ENCODE measurements at regions not wholly inside any gene's neighbourhood (a gene's known extent, or its start where the extent isn't known, plus 50 kb on each side); places are given as distances from the start of the nearest gene placed in this dataset.
"Not testable (repeated sequence)": the region's sequence is repeated elsewhere in the genome, so short reads cannot be mapped to it uniquely, and the experiment has no call there.

GRCh38 chr16:5176505-5176904 lies 78.9 kb upstream of the EEF2KMT start:
- DNase-seq (ENCODE audit: low read depth in 2 of 2): no peak

GRCh38 chr16:5175266-5175665 lies 77.7 kb upstream of the EEF2KMT start:
- DNase-seq (ENCODE audit: low read depth in 2 of 2): no peak

DNA sequence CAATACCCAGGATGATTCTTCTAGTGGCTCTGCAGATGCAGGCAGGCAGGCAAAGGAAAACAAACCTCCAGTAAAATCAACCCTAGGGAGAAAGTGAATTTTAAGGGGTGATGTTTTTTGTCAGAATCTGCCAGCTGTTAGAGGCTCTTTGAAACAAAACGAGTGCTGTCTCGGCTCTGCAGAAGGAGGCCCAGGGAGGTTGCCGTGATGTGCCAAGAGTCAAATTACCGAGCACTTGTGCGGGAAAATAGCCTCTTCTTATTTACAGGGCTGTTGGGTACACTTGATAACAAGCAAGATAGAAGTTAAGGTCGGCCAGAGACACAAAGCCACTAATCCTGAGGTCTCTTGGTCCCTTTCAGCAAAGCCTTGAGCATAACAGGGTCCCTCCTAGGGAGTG lies 68.9 kb upstream of the EEF2KMT start:
- DNase-seq (ENCODE audit: low read depth in 2 of 2): no peak

- not testable (repeated sequence) for DNase-seq (ENCODE audit: low read depth in 2 of 2)
Observed at GRCh38 chr16:5165429-5165828, 67.8 kb upstream of the EEF2KMT start.

GRCh38 chr16:5162801-5163200 lies 65.2 kb upstream of the EEF2KMT start:
- DNase-seq (ENCODE audit: low read depth in 2 of 2): not testable (repeated sequence)

GRCh38 chr16:5161888-5162287 lies 64.3 kb upstream of the EEF2KMT start:
- not testable (repeated sequence) for DNase-seq (ENCODE audit: low read depth in 2 of 2)

DNA sequence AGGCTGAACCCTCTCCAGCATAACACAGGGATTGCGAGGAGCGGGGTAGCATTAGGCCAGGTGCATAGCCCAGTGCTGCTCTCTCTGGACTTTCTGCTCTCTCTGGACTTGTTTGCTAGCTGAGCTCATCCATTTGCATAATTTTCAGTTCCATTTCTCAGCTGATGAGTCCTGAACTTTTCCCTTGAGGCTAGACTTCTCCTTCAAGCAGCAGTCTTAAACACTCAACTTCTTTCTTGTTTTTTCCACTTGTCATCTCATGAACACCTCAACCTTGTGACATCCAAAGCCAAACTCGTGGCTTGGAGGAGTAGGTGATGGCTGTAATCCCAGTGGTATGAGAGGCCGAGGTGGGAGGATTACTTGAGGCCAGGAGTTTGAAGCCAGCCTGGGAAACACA lies 62.4 kb upstream of the EEF2KMT start:
- not testable (repeated sequence) for DNase-seq (ENCODE audit: low read depth in 2 of 2)

GRCh38 chr16:5159537-5159936 lies 61.9 kb upstream of the EEF2KMT start:
- DNase-seq (ENCODE audit: low read depth in 2 of 2): not testable (repeated sequence)

DNA sequence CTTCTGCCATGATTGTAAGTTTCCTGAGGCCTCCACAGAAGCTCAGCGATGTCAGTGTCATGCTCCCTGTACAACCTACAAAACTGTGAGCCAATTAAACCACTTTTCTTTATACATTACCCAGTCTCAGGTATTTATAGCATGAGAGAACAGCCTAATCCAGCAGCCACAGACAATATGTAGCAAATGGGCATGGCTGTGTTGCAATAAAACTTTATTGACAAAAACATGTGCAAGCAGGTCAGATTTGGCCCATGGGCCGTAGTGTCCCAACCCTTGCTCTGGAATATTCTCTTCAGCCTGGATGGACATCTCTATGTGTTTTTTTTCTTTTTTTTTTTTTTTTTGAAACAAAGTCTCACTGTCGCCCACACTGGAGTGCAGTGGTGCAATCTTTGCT lies 60.9 kb upstream of the EEF2KMT start:
- no peak for DNase-seq (ENCODE audit: low read depth in 2 of 2)

- not testable (repeated sequence) for DNase-seq (ENCODE audit: low read depth in 2 of 2)
Observed at GRCh38 chr16:5156486-5156885, 58.9 kb upstream of the EEF2KMT start.

DNA sequence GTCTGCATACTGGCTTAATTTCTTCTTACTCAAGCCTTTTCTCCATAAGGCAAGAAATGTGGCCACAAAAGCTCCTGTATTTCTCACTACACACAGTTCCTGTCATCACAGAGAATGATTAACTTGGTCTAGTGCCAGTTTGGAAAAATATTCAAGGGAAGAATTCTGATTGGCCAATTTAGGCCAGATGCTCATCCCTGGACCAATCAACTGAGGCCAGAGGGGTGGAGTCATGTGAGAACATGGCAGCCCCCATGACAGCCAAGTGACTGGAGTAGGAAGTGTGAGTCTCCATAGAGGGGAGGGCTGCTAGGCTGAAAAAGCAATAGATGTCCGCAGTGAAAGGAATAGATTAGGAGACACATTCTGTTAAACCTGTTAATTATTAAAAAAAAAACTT lies 56.4 kb upstream of the EEF2KMT start:
- DNase-seq (ENCODE audit: low read depth in 2 of 2): not testable (repeated sequence)

DNA sequence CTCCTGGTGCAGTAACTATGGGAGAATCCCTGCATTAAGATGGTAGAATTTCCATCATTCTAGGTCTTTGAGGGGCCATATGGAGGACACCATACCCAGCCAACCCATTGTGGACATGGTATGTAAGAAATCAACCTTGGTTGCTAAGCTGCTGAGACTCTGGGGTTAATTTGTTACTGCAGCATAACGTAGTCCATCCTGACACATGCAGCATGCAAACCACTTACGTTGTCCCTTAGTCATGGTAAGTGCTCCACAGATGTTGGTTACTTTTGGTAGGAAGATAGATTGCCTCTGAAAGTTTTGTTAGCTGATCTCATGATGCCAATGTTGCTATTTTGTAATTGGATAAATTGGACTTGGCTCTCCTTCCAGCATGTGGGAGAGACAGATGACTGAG lies 53.8 kb upstream of the EEF2KMT start:
- not testable (repeated sequence) for DNase-seq (ENCODE audit: low read depth in 2 of 2)

All from activated CD8-positive, alpha-beta memory T cell treated with anti-CD3 and anti-CD28 coated beads for 4 hours (primary cell).